Activated CD8-positive, alpha-beta T cell treated with anti-CD3 and anti-CD28 coated beads for 36 hours (primary cell): ENCODE measurements at regions not wholly inside any gene's neighbourhood (a gene's known extent, or its start where the extent isn't known, plus 50 kb on each side); places are given as distances from the start of the nearest gene placed in this dataset.
"Not testable (repeated sequence)": the region's sequence is repeated elsewhere in the genome, so short reads cannot be mapped to it uniquely, and the experiment has no call there.

Source experiments
- ATAC-seq: fragments of 200-7000 bp; cut with Tn5 transposase; one replicate; pipeline ENCODE4 v1.10.0; 2021; ENCODE audit warnings: mild to moderate bottlenecking, moderate library complexity
- CTCF ChIA-PET: fragments of 350-600 bp; sonication (Branson Sonifier 250); formaldehyde crosslinking; loops from one replicate; lab custom pipeline; 2021; ENCODE audit warnings: antibody characterized with exemption; lab: Charles Lee
- POLR2A ChIA-PET: fragments of 350-600 bp; sonication (Branson Sonifier 250); formaldehyde crosslinking; loops from one replicate; lab custom pipeline; 2021; ENCODE audit warnings: antibody characterized with exemption; lab: Charles Lee
- DNase-seq: peaks from one replicate; pipeline ENCODE4 v3.0.0-alpha.2; 2020
- H3K27ac Mint-ChIP-seq: one replicate; pipeline ENCODE4 v1.8.0; 2021; ENCODE audit warnings: mild to moderate bottlenecking, mixed read lengths
- H3K27me3 Mint-ChIP-seq: one replicate; pipeline ENCODE4 v1.8.0; 2021; ENCODE audit warnings: mixed read lengths
- H3K36me3 Mint-ChIP-seq: one replicate; pipeline ENCODE4 v1.8.0; 2021; ENCODE audit warnings: low read depth, mixed read lengths
- H3K4me1 Mint-ChIP-seq: one replicate; pipeline ENCODE4 v1.8.0; 2021; ENCODE audit warnings: low read depth, mixed read lengths
- H3K4me3 Mint-ChIP-seq: one replicate; pipeline ENCODE4 v1.8.0; 2021; ENCODE audit warnings: mild to moderate bottlenecking, moderate library complexity, mixed read lengths
- H3K9me3 Mint-ChIP-seq: one replicate; pipeline ENCODE4 v1.8.0; 2021; ENCODE audit warnings: mixed read lengths
- intact Hi-C: fragments of 100-400 bp; cut with micrococcal nuclease; formaldehyde crosslinking; loops from one replicate; pipeline ENCODE4 v1.10.0; 2022
- TF ChIP-seq, protein P1 (sequence below): fragments of 200-600 bp; IDR thresholded peaks from one replicate; pipeline ENCODE4 v1.8.0; 2022; ENCODE audit warnings: antibody characterized with exemption, mild to moderate bottlenecking

DNA sequence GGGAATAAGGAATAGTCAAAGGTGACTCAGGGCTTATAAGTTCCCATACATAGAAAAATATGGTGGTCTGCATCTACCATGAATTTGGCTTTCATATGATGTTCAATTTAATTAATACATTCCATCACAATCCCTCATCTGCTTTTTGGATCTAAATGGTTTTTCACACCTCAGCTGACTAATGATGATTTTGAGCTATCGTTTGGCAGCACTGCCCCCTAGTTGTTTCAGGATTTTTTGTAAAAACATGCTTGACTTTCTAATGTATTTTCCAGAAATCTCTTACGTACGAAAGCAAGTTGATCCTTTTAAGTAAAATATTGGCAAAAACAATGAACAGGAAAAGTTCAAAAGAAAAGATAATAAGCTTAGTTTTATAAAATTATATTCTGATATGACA, 408.6 kb upstream of the ADGRB3 start:
- TF ChIP-seq, protein P1, sequence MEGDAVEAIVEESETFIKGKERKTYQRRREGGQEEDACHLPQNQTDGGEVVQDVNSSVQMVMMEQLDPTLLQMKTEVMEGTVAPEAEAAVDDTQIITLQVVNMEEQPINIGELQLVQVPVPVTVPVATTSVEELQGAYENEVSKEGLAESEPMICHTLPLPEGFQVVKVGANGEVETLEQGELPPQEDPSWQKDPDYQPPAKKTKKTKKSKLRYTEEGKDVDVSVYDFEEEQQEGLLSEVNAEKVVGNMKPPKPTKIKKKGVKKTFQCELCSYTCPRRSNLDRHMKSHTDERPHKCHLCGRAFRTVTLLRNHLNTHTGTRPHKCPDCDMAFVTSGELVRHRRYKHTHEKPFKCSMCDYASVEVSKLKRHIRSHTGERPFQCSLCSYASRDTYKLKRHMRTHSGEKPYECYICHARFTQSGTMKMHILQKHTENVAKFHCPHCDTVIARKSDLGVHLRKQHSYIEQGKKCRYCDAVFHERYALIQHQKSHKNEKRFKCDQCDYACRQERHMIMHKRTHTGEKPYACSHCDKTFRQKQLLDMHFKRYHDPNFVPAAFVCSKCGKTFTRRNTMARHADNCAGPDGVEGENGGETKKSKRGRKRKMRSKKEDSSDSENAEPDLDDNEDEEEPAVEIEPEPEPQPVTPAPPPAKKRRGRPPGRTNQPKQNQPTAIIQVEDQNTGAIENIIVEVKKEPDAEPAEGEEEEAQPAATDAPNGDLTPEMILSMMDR: no peak
- ChIA-PET CTCF (no interaction called here), POLR2A (no interaction called here)
- intact Hi-C loops: no loop called here
- Mint-ChIP-seq H3K27me3 (no peaks in the 10 kb centered on the region), H3K9me3 (no peaks in the 10 kb centered on the region), H3K4me3 (no peak overlapping the region), H3K27ac (no peak overlapping the region), H3K36me3 (no peaks in the 10 kb centered on the region), H3K4me1 (no peaks in the 10 kb centered on the region)
- ATAC-seq (no peak), DNase-seq (no peak)

DNA sequence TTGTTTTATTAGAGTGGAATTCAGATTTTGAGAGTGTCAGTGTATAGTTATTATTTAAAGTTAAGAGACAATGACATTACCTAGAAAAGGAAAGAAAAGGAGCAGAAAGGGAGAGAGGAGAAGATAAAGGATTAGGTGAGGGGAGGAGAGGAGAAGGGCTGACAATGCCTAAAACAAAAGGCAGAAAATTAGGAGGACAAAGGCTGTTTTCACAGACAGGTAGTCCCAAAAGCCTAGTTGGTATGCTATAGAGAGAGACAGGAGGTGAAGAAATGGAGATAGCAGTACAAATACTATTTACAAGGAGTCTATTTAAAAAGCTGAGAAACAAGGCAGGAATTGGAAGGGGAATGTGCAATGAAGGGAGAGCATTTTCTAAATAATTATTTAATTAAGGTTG, 409.4 kb upstream of the ADGRB3 start:
- CTCF ChIA-PET: no interaction called here

DNA sequence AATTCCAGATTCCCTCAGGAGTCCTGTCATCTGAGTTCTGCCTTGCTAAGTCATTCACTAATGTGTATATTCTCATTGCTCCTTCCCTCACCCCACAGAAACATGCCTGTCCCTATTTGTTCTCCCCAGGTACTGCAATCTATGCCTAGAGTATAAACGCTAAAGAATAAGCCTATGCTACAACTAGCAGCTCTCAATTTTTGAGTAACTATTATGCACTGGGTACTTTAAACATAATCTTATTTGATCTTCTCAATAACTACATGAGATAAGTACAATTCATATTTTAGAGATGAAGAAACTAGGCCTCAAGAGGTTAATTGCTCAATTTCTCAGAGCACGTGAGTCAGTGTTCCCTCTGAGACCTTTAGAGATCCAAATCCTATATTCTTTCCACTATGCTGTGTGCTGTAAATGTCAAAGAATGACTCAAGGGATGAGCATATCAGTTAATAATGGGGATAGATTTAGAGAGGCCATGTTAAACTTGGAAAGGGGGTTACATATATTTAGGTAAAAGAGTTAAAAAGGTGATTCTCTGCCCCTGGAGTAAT, 423.8 kb upstream of the ADGRB3 start:
- ATAC-seq (no peak), DNase-seq (no peak)
- peaks cover 6% of the 10 kb centered on the region for H3K9me3 Mint-ChIP-seq
- H3K27me3 Mint-ChIP-seq: no peaks in the 10 kb centered on the region
- H3K4me1 Mint-ChIP-seq: no peaks in the 10 kb centered on the region
- ChIA-PET CTCF (no interaction called here), POLR2A (no interaction called here)
- no peak overlapping the region for H3K27ac Mint-ChIP-seq
- intact Hi-C loops: no loop called here
- TF ChIP-seq, protein P1: no peak
- H3K36me3 Mint-ChIP-seq: no peaks in the 10 kb centered on the region
- H3K4me3 Mint-ChIP-seq: no peak overlapping the region

More for the DNA sequence above, 409.4 kb upstream of the ADGRB3 start:
- no peaks in the 10 kb centered on the region for H3K4me1 Mint-ChIP-seq
- ATAC-seq: no peak
- intact Hi-C loops: no loop called here
- no peak overlapping the region for H3K27ac Mint-ChIP-seq
- no peak for DNase-seq
- TF ChIP-seq, protein P1: no peak
- POLR2A ChIA-PET: no interaction called here
- H3K4me3 Mint-ChIP-seq: no peak overlapping the region
- no peaks in the 10 kb centered on the region for H3K9me3 Mint-ChIP-seq
- no peaks in the 10 kb centered on the region for H3K27me3 Mint-ChIP-seq
- H3K36me3 Mint-ChIP-seq: no peaks in the 10 kb centered on the region

DNA sequence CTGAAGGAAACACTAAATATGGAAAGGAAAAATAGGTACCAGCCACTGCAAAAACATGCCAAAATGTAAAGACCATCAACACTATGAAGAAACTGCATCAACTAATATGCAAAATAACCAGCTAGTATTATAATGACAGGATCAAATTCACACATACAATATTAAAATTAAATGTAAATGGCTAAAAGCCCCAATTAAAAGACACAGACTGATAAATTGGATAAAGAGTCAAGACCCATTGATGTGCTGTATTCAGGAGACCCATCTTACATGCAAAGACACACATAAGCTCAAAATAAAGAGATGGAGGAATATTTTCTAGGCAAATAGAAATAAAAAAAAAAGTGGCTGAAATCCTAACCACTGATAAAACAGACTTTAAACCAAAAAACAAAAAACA, 427.5 kb upstream of the ADGRB3 start:
- CTCF ChIA-PET, ATAC-seq: not testable (repeated sequence)

DNA sequence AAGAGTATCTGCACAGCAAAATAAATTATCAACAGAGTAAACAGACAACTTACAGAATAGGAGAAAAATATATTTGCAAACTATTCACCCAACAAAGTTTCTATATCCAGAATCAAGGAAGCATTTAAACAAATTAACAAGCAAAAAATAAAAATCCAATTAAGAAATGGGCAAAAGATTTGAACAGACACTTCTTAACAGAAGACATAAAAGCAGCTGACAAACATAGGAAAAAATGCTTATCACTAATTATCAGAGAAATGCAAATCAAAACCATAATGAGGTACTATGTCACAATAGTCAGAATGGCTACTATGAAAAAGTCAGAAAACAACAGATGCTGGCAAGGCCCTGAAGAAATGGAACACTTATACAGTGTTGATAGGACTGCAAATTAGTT, 434.2 kb upstream of the ADGRB3 start:
- H3K36me3 Mint-ChIP-seq: no peaks in the 10 kb centered on the region
- no peaks in the 10 kb centered on the region for H3K4me1 Mint-ChIP-seq
- ChIA-PET POLR2A (no interaction called here), CTCF (no interaction called here)
- peaks cover 12% of the 10 kb centered on the region for H3K9me3 Mint-ChIP-seq
- intact Hi-C loops: no loop called here
- no peaks in the 10 kb centered on the region for H3K27me3 Mint-ChIP-seq
- no peak overlapping the region for H3K4me3 Mint-ChIP-seq
- TF ChIP-seq, protein P1: no peak
- no peak for ATAC-seq
- DNase-seq: no peak
- no peak overlapping the region for H3K27ac Mint-ChIP-seq

More for the DNA sequence above, 427.5 kb upstream of the ADGRB3 start:
- H3K9me3 Mint-ChIP-seq, H3K27me3 Mint-ChIP-seq, H3K27ac Mint-ChIP-seq, H3K36me3 Mint-ChIP-seq, H3K4me3 Mint-ChIP-seq, H3K4me1 Mint-ChIP-seq, POLR2A ChIA-PET, DNase-seq, intact Hi-C loops: not testable (repeated sequence)

DNA sequence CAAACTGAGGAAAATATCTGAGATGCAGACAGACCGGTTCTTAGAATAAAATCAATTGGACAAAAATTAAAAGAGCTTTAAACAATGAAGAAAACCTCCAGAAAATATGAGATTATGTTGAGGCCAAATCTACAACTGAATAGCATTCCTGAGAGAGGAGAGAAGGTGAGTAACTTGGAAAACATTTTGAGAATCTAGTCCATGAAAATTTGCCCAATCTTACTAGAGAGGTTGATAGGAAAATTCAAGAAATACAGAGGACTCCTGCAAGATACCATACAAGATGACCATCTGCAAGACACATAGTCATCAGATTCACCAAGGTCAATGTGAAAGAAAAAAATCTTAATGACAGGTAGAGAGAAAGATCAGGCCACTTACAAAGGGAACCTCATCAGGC, 437.7 kb upstream of the ADGRB3 start:
- TF ChIP-seq, protein P1: no peak
- H3K4me3 Mint-ChIP-seq: no peak overlapping the region

More for the DNA sequence above, 437.7 kb upstream of the ADGRB3 start:
- ChIA-PET POLR2A (no interaction called here), CTCF (no interaction called here)
- H3K27me3 Mint-ChIP-seq: no peaks in the 10 kb centered on the region
- no peak overlapping the region for H3K27ac Mint-ChIP-seq
- ATAC-seq (no peak), DNase-seq (no peak)
- H3K9me3 Mint-ChIP-seq: peaks cover 12% of the 10 kb centered on the region
- H3K4me1 Mint-ChIP-seq: no peaks in the 10 kb centered on the region
- intact Hi-C loops: no loop called here
- H3K36me3 Mint-ChIP-seq: no peaks in the 10 kb centered on the region
